MM.1S (cell line): ENCODE measurements at regions not wholly inside any gene's neighbourhood (a gene's known extent, or its start where the extent isn't known, plus 50 kb on each side); places are given as distances from the start of the nearest gene placed in this dataset.

ENCODE experiments used
- CTCF ChIP-seq: fragments of 300-600 bp; sonication (generic); IDR thresholded peaks from 2 replicates; pipeline ENCODE4 v1.5.1; 2016; ENCODE audit warnings: antibody characterized with exemption, low read length, mixed read lengths
- EZH2phosphoT487 ChIP-seq: fragments of 300-600 bp; sonication (generic); IDR thresholded peaks from 2 replicates; pipeline ENCODE4 v1.6.1; 2018; ENCODE audit warnings: antibody characterized with exemption, low read length

GRCh38 chr17:13409455-13409854 lies 192.3 kb downstream of the HS3ST3A1 start:
- TF ChIP-seq CTCF = no peak
- no peak for TF ChIP-seq EZH2phosphoT487
